ENCODE measurements at regions not wholly inside any gene's neighbourhood (a gene's known extent, or its start where the extent isn't known, plus 50 kb on each side); places are given as distances from the start of the nearest gene placed in this dataset.

GRCh38 chr15:91469632-91470567 is 369.8 kb downstream of the SV2B start:
- Histone ChIP-seq H3K4me3 (ENCODE audit: low read depth, low read length) (no peak overlapping the region), H3K4me1 (peaks cover 9% of the 10 kb centered on the region), H3K27me3 (no peaks in the 10 kb centered on the region), H3K36me3 (no peaks in the 10 kb centered on the region), H3K9me3 (no peaks in the 10 kb centered on the region; the same call in 1 of the 2 replicates)
- peak; percentile 38 for DNase-seq
- no peak for TF ChIP-seq CTCF (IDR thresholded peaks at IDR 0.05; ENCODE audit: low read depth, low read length)

- Histone ChIP-seq H3K9me3 (no peaks in the 10 kb centered on the region; the same call in 1 of the 2 replicates), H3K27me3 (no peaks in the 10 kb centered on the region), H3K36me3 (no peaks in the 10 kb centered on the region), H3K4me1 (peaks cover 9% of the 10 kb centered on the region), H3K4me3 (ENCODE audit: low read depth, low read length) (no peak overlapping the region)
- DNase-seq, result no peak
- no peak for TF ChIP-seq CTCF (IDR thresholded peaks at IDR 0.05; ENCODE audit: low read depth, low read length)
Measured at GRCh38 chr15:91471468-91471867, 371.4 kb downstream of the SV2B start.

- peaks cover 9% of the 10 kb centered on the region for H3K4me1 ChIP-seq
- no peaks in the 10 kb centered on the region for H3K36me3 ChIP-seq
- TF ChIP-seq CTCF (IDR thresholded peaks at IDR 0.05; ENCODE audit: low read depth, low read length), result no peak
- H3K4me3 ChIP-seq (ENCODE audit: low read depth, low read length), result no peak overlapping the region
- no peak for DNase-seq
- H3K27me3 ChIP-seq, result no peaks in the 10 kb centered on the region
- H3K9me3 ChIP-seq, result no peaks in the 10 kb centered on the region; the same call in 1 of the 2 replicates
Measured at GRCh38 chr15:91472316-91472756, 372.3 kb downstream of the SV2B start.

GRCh38 chr15:91473894-91474545 is 374.0 kb downstream of the SV2B start:
- Histone ChIP-seq H3K36me3 (no peaks in the 10 kb centered on the region), H3K4me3 (ENCODE audit: low read depth, low read length) (no peak overlapping the region), H3K9me3 (no peaks in the 10 kb centered on the region; the same call in 1 of the 2 replicates), H3K27me3 (no peaks in the 10 kb centered on the region), H3K4me1 (peaks cover 9% of the 10 kb centered on the region)
- no peak for TF ChIP-seq CTCF (IDR thresholded peaks at IDR 0.05; ENCODE audit: low read depth, low read length)
- no peak for DNase-seq

- no peak overlapping the region for H3K4me3 ChIP-seq (ENCODE audit: low read depth, low read length)
- no peaks in the 10 kb centered on the region for H3K36me3 ChIP-seq
- H3K9me3 ChIP-seq, result no peaks in the 10 kb centered on the region
- no peaks in the 10 kb centered on the region for H3K27me3 ChIP-seq
- DNase-seq, result no peak
- TF ChIP-seq CTCF (IDR thresholded peaks at IDR 0.05; ENCODE audit: low read depth, low read length), result no peak
- H3K4me1 ChIP-seq, result no peaks in the 10 kb centered on the region; the same call in none of the 2 replicates
Measured at GRCh38 chr15:91476861-91477260, 376.6 kb upstream of the SLCO3A1 start.
